OCI-LY7 (cell line): ENCODE measurements at regions not wholly inside any gene's neighbourhood (a gene's known extent, or its start where the extent isn't known, plus 50 kb on each side); places are given as distances from the start of the nearest gene placed in this dataset.

Experiments used
- CTCF ChIP-seq: fragments of 200-600 bp; sonication (generic); conservative IDR thresholded peaks from 2 replicates; pipeline ENCODE4 v1.5.1; 2014; ENCODE audit warnings: mild to moderate bottlenecking, antibody characterized with exemption, low read length, moderate library complexity, mixed read lengths
- EZH2phosphoT487 ChIP-seq: fragments of 200-600 bp; sonication (generic); IDR thresholded peaks from 2 replicates; pipeline ENCODE4 v1.6.1; 2018; ENCODE audit warnings: low read depth, borderline replicate concordance, mild to moderate bottlenecking, mixed run types, antibody characterized with exemption, low read length, moderate library complexity, mixed read lengths

GRCh38 chr18:30328839-30329238 is 713.7 kb downstream of the DSC3 start:
- TF ChIP-seq CTCF, result no peak
- no peak for TF ChIP-seq EZH2phosphoT487
